MCF 10A (cell line): ENCODE measurements at regions not wholly inside any gene's neighbourhood (a gene's known extent, or its start where the extent isn't known, plus 50 kb on each side); places are given as distances from the start of the nearest gene placed in this dataset.
"Not testable (repeated sequence)": the region's sequence is repeated elsewhere in the genome, so short reads cannot be mapped to it uniquely, and the experiment has no call there.

Experiments
- BruUV-seq: library from RNA; stranded (reverse); fragments of 400-500 nt; replicated peaks from 2 replicates; lab custom pipeline; 2021; lab: Mats Ljungman, UMichigan
- CTCF ChIA-PET: fragments of 300-600 bp; sonication (Branson Sonifier 250); formaldehyde crosslinking; extraction: SDS; loops from one replicate; lab custom pipeline; 2021; ENCODE audit warnings: antibody characterized with exemption, inconsistent platforms; lab: Yijun Ruan, JAX
- POLR2A ChIA-PET: fragments of 300-600, 350-650 bp; sonication (Branson Sonifier 250); formaldehyde crosslinking; extraction: SDS; loops from one replicate; lab custom pipeline; 2020; ENCODE audit warnings: antibody characterized with exemption, inconsistent platforms; lab: Yijun Ruan, JAX
- DNase-seq: peaks from one replicate; pipeline ENCODE4 v3.0.0-alpha.2; 2018; ENCODE audit not compliant: unreplicated experiment
- H3K27ac Mint-ChIP-seq: one replicate; pipeline ENCODE4 v1.8.0; 2022; ENCODE audit warnings: mild to moderate bottlenecking, low read depth, mixed read lengths; ENCODE audit not compliant: unreplicated experiment
- H3K27me3 Mint-ChIP-seq: one replicate; pipeline ENCODE4 v1.8.0; 2022; ENCODE audit warnings: mixed read lengths; ENCODE audit not compliant: insufficient read depth, unreplicated experiment
- H3K36me3 Mint-ChIP-seq: one replicate; pipeline ENCODE4 v1.8.0; 2022; ENCODE audit warnings: mild to moderate bottlenecking, moderate library complexity, mixed read lengths; ENCODE audit not compliant: insufficient read depth, unreplicated experiment
- H3K4me1 Mint-ChIP-seq: one replicate; pipeline ENCODE4 v1.8.0; 2022; ENCODE audit warnings: mixed read lengths; ENCODE audit not compliant: insufficient read depth, unreplicated experiment
- H3K4me3 Mint-ChIP-seq: one replicate; pipeline ENCODE4 v1.8.0; 2022; ENCODE audit warnings: mild to moderate bottlenecking, moderate library complexity, mixed read lengths; ENCODE audit not compliant: unreplicated experiment
- H3K9me3 Mint-ChIP-seq: one replicate; pipeline ENCODE4 v1.8.0; 2022; ENCODE audit warnings: mixed read lengths; ENCODE audit not compliant: unreplicated experiment
- intact Hi-C: fragments of 100-400 bp; cut with micrococcal nuclease; formaldehyde crosslinking; loops from 2 replicates; pipeline ENCODE4 v1.14.1; 2022
- TF ChIP-seq, protein P1 (sequence below): fragments of 200-600 bp; IDR thresholded peaks from one replicate; pipeline ENCODE4 v1.8.0; 2022; ENCODE audit warnings: antibody characterized with exemption, mild to moderate bottlenecking; ENCODE audit not compliant: unreplicated experiment

- no peak overlapping the region for H3K27ac Mint-ChIP-seq
- no TSS peak for BruUV-seq
- DNase-seq: no peak
- no peaks in the 10 kb centered on the region for H3K27me3 Mint-ChIP-seq
- ChIA-PET POLR2A (no interaction called here), CTCF (interaction anchor here (0.6 kb wide), 1 partner anchor 383 kb away, joined by 5 read pairs; no protein-coding TSS in a partner anchor)
- H3K9me3 Mint-ChIP-seq: peaks cover 55% of the 10 kb centered on the region
- H3K36me3 Mint-ChIP-seq: no peaks in the 10 kb centered on the region
- no peak overlapping the region for H3K4me3 Mint-ChIP-seq
- H3K4me1 Mint-ChIP-seq: no peaks in the 10 kb centered on the region
- TF ChIP-seq, protein P1, sequence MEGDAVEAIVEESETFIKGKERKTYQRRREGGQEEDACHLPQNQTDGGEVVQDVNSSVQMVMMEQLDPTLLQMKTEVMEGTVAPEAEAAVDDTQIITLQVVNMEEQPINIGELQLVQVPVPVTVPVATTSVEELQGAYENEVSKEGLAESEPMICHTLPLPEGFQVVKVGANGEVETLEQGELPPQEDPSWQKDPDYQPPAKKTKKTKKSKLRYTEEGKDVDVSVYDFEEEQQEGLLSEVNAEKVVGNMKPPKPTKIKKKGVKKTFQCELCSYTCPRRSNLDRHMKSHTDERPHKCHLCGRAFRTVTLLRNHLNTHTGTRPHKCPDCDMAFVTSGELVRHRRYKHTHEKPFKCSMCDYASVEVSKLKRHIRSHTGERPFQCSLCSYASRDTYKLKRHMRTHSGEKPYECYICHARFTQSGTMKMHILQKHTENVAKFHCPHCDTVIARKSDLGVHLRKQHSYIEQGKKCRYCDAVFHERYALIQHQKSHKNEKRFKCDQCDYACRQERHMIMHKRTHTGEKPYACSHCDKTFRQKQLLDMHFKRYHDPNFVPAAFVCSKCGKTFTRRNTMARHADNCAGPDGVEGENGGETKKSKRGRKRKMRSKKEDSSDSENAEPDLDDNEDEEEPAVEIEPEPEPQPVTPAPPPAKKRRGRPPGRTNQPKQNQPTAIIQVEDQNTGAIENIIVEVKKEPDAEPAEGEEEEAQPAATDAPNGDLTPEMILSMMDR: no peak
- intact Hi-C loops: no loop called here
Observed at GRCh38 chr4:124839786-124840390, 127.4 kb upstream of the ANKRD50 start.

DNA sequence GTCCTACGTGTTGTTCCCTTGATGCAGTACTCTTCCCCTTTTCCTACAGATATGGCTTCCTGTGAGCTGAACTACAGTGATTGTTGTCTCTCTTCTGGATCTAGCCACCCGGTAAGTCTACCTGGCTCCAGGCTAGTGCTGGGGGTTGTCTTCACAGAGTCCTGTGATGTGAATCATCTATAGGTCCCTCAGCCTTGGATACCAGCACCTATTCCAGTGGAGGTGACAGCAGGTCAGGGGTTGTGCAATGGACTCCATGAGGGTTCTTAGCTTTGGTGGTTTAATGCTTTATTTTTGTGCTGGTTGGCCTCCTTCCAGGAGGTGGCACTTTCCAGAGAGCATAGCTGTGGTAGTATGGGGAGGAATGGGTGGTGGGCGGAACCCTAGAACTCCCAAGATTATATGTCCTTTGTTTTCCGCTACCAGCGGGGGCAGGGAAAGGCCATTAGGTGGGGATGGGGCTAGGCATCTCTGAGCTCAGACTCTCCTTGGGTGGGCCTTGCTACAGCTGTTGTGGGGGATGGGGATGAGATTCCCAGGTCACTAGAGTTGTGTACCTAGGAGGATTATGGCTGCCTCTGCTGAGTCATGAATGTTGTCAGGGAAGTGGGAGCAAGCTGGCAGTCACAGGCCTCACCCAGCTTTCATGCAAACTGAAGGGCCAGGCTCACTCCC lies 121.4 kb upstream of the ANKRD50 start:
- POLR2A ChIA-PET: no interaction called here
- H3K9me3 Mint-ChIP-seq: peaks cover 28% of the 10 kb centered on the region
- TF ChIP-seq, protein P1: no peak
- CTCF ChIA-PET: interaction anchor here (0.6 kb wide), 1 partner anchor 421 kb away, joined by 3 read pairs; no protein-coding TSS in a partner anchor
- no TSS peak for BruUV-seq
- no peaks in the 10 kb centered on the region for H3K27me3 Mint-ChIP-seq
- no peak overlapping the region for H3K4me3 Mint-ChIP-seq
- H3K4me1 Mint-ChIP-seq: no peaks in the 10 kb centered on the region
- no peaks in the 10 kb centered on the region for H3K36me3 Mint-ChIP-seq
- intact Hi-C loops: no loop called here
- no peak for DNase-seq
- H3K27ac Mint-ChIP-seq: no peak overlapping the region

DNA sequence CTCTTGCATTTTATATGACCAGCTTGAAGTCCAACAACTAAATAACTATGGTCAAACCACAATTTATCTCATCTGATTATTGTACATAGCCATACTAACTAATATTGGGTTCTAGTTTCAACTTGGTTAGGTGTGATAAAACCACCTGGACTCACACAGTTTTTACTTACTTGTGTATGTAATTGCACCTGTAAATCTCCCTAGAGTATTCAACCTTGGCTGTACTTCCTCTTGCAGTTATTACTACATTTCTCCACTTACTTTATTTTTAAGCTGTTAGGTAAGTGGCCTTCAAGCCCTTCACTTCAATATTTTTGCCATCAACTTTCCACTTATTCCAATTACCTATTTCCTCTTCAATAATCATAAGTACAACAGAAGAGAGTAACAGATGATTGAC lies 115.8 kb upstream of the ANKRD50 start:
- peaks cover 8% of the 10 kb centered on the region for H3K9me3 Mint-ChIP-seq
- TF ChIP-seq, protein P1: no peak
- intact Hi-C loops: no loop called here
- DNase-seq: no peak
- BruUV-seq: no TSS peak
- H3K4me1 Mint-ChIP-seq: no peaks in the 10 kb centered on the region
- CTCF ChIA-PET: interaction anchor here (0.6 kb wide), 1 partner anchor 12 kb away, joined by 3 read pairs; no protein-coding TSS in a partner anchor
- H3K27ac Mint-ChIP-seq: no peak overlapping the region
- H3K27me3 Mint-ChIP-seq: no peaks in the 10 kb centered on the region
- no peak overlapping the region for H3K4me3 Mint-ChIP-seq
- no peaks in the 10 kb centered on the region for H3K36me3 Mint-ChIP-seq
- POLR2A ChIA-PET: no interaction called here

DNA sequence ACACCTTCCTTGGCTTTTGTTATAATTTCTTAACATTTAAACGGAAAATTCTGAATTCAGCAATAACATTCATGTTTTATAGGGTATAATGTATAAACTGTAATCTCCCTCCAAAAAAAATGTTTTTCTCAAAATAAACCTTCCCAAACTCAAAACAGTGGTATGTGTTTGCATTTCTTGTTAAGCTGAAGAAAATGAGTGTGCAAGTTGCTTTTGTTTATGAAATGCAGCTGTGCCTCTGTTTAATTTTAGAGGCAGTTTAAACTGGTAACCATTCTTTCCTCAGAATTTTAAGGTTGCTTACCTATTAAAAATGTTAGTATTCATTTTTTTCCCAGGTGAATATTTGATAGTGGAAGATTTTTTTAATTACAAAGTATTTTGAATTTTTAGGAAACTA lies 105.0 kb upstream of the ANKRD50 start:
- intact Hi-C loops: no loop called here
- H3K36me3 Mint-ChIP-seq: no peaks in the 10 kb centered on the region
- no peak overlapping the region for H3K4me3 Mint-ChIP-seq
- POLR2A ChIA-PET: no interaction called here
- no peak overlapping the region for H3K27ac Mint-ChIP-seq
- H3K4me1 Mint-ChIP-seq: no peaks in the 10 kb centered on the region
- TF ChIP-seq, protein P1: no peak
- no TSS peak for BruUV-seq
- H3K9me3 Mint-ChIP-seq: peaks cover 26% of the 10 kb centered on the region
- no peaks in the 10 kb centered on the region for H3K27me3 Mint-ChIP-seq
- CTCF ChIA-PET: interaction anchor here (0.9 kb wide), 1 partner anchor 31 kb away, joined by 3 read pairs; no protein-coding TSS in a partner anchor
- DNase-seq: no peak

- CTCF ChIA-PET, DNase-seq, H3K27me3 Mint-ChIP-seq, H3K27ac Mint-ChIP-seq, POLR2A ChIA-PET, H3K4me1 Mint-ChIP-seq, H3K36me3 Mint-ChIP-seq, intact Hi-C loops, BruUV-seq, H3K4me3 Mint-ChIP-seq: not testable (repeated sequence)
- peaks cover 14% of the 10 kb centered on the region for H3K9me3 Mint-ChIP-seq
Observed at GRCh38 chr4:124812203-124812602, 99.7 kb upstream of the ANKRD50 start.
